H9 (cell line): ENCODE measurements at regions not wholly inside any gene's neighbourhood (a gene's known extent, or its start where the extent isn't known, plus 50 kb on each side); places are given as distances from the start of the nearest gene placed in this dataset.

ENCODE experiments used
- DNase-seq: peaks from one replicate; pipeline ENCODE4 v3.0.0-alpha.2; 2017
- H2AFZ ChIP-seq: one replicate; pipeline ENCODE4 v1.6.1; 2013; ENCODE audit warnings: mild to moderate bottlenecking, low read length, control low read depth, moderate library complexity
- H2AK5ac ChIP-seq: 2 replicates; pipeline ENCODE4 v1.6.1; 2013; ENCODE audit warnings: low read length, control low read depth, mixed read lengths; ENCODE audit not compliant: insufficient read length
- H2BK120ac ChIP-seq: one replicate; pipeline ENCODE4 v1.6.1; 2013; ENCODE audit warnings: low read depth, mild to moderate bottlenecking, low read length, control low read depth, inconsistent platforms; ENCODE audit not compliant: poor library complexity, severe bottlenecking
- H2BK12ac ChIP-seq: 2 replicates; pipeline ENCODE4 v1.6.1; 2013; ENCODE audit warnings: low read length, control low read depth, mixed read lengths, low read depth; ENCODE audit not compliant: insufficient read length
- H2BK15ac ChIP-seq: 2 replicates; pipeline ENCODE4 v1.6.1; 2013; ENCODE audit warnings: low read depth, low read length, control low read depth
- H2BK20ac ChIP-seq: one replicate; pipeline ENCODE4 v1.6.1; 2013; ENCODE audit warnings: low read depth, mild to moderate bottlenecking, low read length, control low read depth, inconsistent platforms; ENCODE audit not compliant: poor library complexity, severe bottlenecking
- H2BK5ac ChIP-seq: 2 replicates; pipeline ENCODE4 v1.6.1; 2013; ENCODE audit warnings: low read length, control low read depth, mixed read lengths; ENCODE audit not compliant: insufficient read length
- H3K14ac ChIP-seq: 2 replicates; pipeline ENCODE4 v1.6.1; 2013; ENCODE audit warnings: low read length, control low read depth; ENCODE audit not compliant: insufficient read depth
- H3K18ac ChIP-seq: 2 replicates; pipeline ENCODE4 v1.6.1; 2013; ENCODE audit warnings: low read depth, mild to moderate bottlenecking, mixed read lengths, low read length, control low read depth; ENCODE audit not compliant: insufficient read length
- H3K23ac ChIP-seq: 2 replicates; pipeline ENCODE4 v1.6.1; 2013; ENCODE audit warnings: low read length, control low read depth, mixed read lengths, low read depth; ENCODE audit not compliant: insufficient read length
- H3K23me2 ChIP-seq: 2 replicates; pipeline ENCODE4 v1.6.1; 2013; ENCODE audit warnings: low read depth, mild to moderate bottlenecking, mixed read lengths, low read length, control low read depth; ENCODE audit not compliant: insufficient read length, poor library complexity, severe bottlenecking
- H3K27ac ChIP-seq: 2 replicates; pipeline ENCODE4 v1.5.1; 2013; ENCODE audit warnings: low read length, control low read depth, mixed read lengths, low read depth; ENCODE audit not compliant: insufficient read length
- H3K27me3 ChIP-seq: 2 replicates; pipeline ENCODE4 v1.6.1; 2013; ENCODE audit warnings: low read length, control low read depth, inconsistent platforms; ENCODE audit not compliant: insufficient read depth
- H3K4ac ChIP-seq: 2 replicates; pipeline ENCODE4 v1.6.1; 2013; ENCODE audit warnings: low read depth, mild to moderate bottlenecking, control low read depth, inconsistent platforms, low read length, moderate library complexity
- H3K4me1 ChIP-seq: 2 replicates; pipeline ENCODE4 v1.6.1; 2013; ENCODE audit warnings: low read length, control low read depth, inconsistent platforms; ENCODE audit not compliant: insufficient read depth
- H3K4me2 ChIP-seq: 2 replicates; pipeline ENCODE4 v1.6.1; 2013; ENCODE audit warnings: low read length, control low read depth, mixed read lengths; ENCODE audit not compliant: insufficient read length, insufficient read depth
- H3K56ac ChIP-seq: 2 replicates; pipeline ENCODE4 v1.6.1; 2013; ENCODE audit warnings: low read depth, mild to moderate bottlenecking, mixed read lengths, low read length, control low read depth; ENCODE audit not compliant: insufficient read length
- H3K79me1 ChIP-seq: 2 replicates; pipeline ENCODE4 v1.6.1; 2013; ENCODE audit warnings: low read depth, mild to moderate bottlenecking, moderate library complexity, low read length, control low read depth, inconsistent platforms; ENCODE audit not compliant: insufficient read depth, poor library complexity, severe bottlenecking
- H3K79me2 ChIP-seq: 2 replicates; pipeline ENCODE4 v1.6.1; 2013; ENCODE audit warnings: low read length, control low read depth, inconsistent platforms; ENCODE audit not compliant: insufficient read depth
- H3K9ac ChIP-seq: 2 replicates; pipeline ENCODE4 v1.6.1; 2013; ENCODE audit warnings: low read length, control low read depth, mixed read lengths; ENCODE audit not compliant: insufficient read length; ENCODE audit errors: extremely low read depth
- H3K9me3 ChIP-seq: one replicate; pipeline ENCODE4 v1.6.1; 2013; ENCODE audit warnings: low read depth, low read length, inconsistent platforms; ENCODE audit not compliant: control insufficient read depth
- H3T11ph ChIP-seq: one replicate; pipeline ENCODE4 v1.6.1; 2013; ENCODE audit warnings: mild to moderate bottlenecking, low read length, control low read depth, inconsistent platforms
- H4K20me1 ChIP-seq: one replicate; pipeline ENCODE4 v1.6.1; 2013; ENCODE audit not compliant: control insufficient read depth, insufficient read length, insufficient read depth
- H4K5ac ChIP-seq: 2 replicates; pipeline ENCODE4 v1.6.1; 2013; ENCODE audit warnings: low read depth, mild to moderate bottlenecking, mixed read lengths, low read length, control low read depth; ENCODE audit not compliant: insufficient read length
- H4K8ac ChIP-seq: replicated peaks from 2 replicates; pipeline ENCODE4 v1.6.1; 2013; ENCODE audit warnings: low read length, control low read depth, mixed read lengths, low read depth; ENCODE audit not compliant: insufficient read length
- H4K91ac ChIP-seq: 2 replicates; pipeline ENCODE4 v1.6.1; 2013; ENCODE audit warnings: low read depth, mild to moderate bottlenecking, moderate library complexity, mixed read lengths, low read length, control low read depth; ENCODE audit not compliant: insufficient read length
- H3K27ac Mint-ChIP-seq, 3 experiments: 2 replicates in 2 of 3; 3 replicates in 1 of 3; pipeline ENCODE4 v1.8.0; 2020 to 2021; ENCODE audit warnings: mixed read lengths in 3 of 3, mild to moderate bottlenecking in 1 of 3, moderate library complexity in 1 of 3
- H3K27me3 Mint-ChIP-seq: 2 replicates; pipeline ENCODE4 v1.8.0; 2021; ENCODE audit warnings: low read depth, mild to moderate bottlenecking, moderate library complexity, mixed read lengths
- H3K36me3 Mint-ChIP-seq, 3 experiments: 2 replicates in 2 of 3; 3 replicates in 1 of 3; pipeline ENCODE4 v1.8.0; 2020 to 2021; ENCODE audit warnings: low read depth in 3 of 3, mixed read lengths in 3 of 3; ENCODE audit not compliant: insufficient read depth in 1 of 3
- H3K4me1 Mint-ChIP-seq, 2 experiments: 2 replicates each; pipeline ENCODE4 v1.8.0; 2020; ENCODE audit warnings: mixed read lengths in 2 of 2
- H3K4me3 Mint-ChIP-seq, 2 experiments: 2 replicates in 1 of 2; 3 replicates in 1 of 2; pipeline ENCODE4 v1.8.0; 2020 to 2021; ENCODE audit warnings: mild to moderate bottlenecking in 2 of 2, mixed read lengths in 2 of 2, moderate library complexity in 1 of 2
- H3K9me3 Mint-ChIP-seq, 2 experiments: 2 replicates in 1 of 2; 3 replicates in 1 of 2; pipeline ENCODE4 v1.8.0; 2020; ENCODE audit warnings: mild to moderate bottlenecking in 2 of 2, mixed read lengths in 2 of 2, moderate library complexity in 1 of 2
- WGBS: extraction: QIAGEN DNeasy Blood & Tissue Kit; methylation state at CpG from one replicate; pipeline ENCODE4 v1.1.7; 2013; ENCODE audit warnings: missing lambda C conversion rate, low lambda C conversion rate, mixed read lengths; ENCODE audit not compliant: insufficient read length; ENCODE audit errors: extremely low coverage; 5-methylcytosine and 5-hydroxymethylcytosine counted together
- TF ChIP-seq, protein P1 (sequence below): fragments of 200-600 bp; sonication (generic); conservative IDR thresholded peaks from 3 replicates; pipeline ENCODE4 v1.8.0; 2021; ENCODE audit warnings: antibody characterized with exemption, mild to moderate bottlenecking

DNA sequence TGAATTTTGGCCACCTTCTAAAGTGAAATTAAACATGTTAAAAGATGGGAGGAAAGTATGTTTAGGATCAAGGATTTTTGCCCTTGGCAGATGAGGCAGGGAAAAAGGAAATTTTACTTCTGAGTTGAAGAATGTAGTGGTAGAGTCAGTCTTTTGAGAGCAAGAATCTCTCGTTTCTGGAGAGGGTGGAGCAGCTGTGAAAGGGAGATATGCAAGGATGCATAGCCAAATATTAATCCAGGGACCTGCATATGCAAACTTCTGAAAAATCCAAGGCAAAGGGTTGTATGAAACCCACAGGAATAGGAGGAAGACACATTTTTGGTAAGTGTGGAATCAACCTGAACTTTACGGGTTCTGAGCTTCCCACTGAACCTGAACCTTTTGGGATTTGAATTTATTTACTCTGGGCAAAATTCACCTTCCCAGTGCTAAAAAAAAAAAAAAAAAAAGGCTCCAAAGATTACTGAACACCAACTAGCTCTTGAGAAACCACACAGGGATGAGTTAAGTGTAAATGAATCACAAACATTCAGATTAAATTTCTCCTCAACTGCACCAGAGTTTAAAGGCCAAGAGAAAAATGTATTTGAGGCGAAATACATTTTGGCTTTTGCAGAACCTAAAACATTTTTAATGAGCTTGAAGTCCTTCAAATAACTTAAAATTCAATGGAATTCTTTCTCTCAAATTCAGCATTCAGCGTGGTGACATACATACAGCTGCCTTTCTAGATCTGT is 187.1 kb upstream of the CDKN3 start:
- Histone ChIP-seq H2BK20ac (no peak overlapping the region), H3K9ac (no peak overlapping the region), H2BK12ac (no peak overlapping the region), H2AK5ac (no peak overlapping the region), H2AFZ (no peak overlapping the region), H3K27ac (no peak overlapping the region), H4K91ac (no peak overlapping the region), H3K14ac (no peak overlapping the region), H3K23ac (no peak overlapping the region), H4K8ac (no peak overlapping the region), H3K18ac (no peak overlapping the region), H3K79me1 (no peaks in the 10 kb centered on the region), H3T11ph (no peak overlapping the region), H2BK5ac (no peak overlapping the region), H2BK15ac (no peak overlapping the region), H3K23me2 (no peaks in the 10 kb centered on the region), H4K5ac (no peak overlapping the region), H3K79me2 (no peaks in the 10 kb centered on the region), H3K9me3 (no peaks in the 10 kb centered on the region), H3K4ac (no peak overlapping the region), H4K20me1 (no peaks in the 10 kb centered on the region), H3K4me2 (no peak overlapping the region), H3K4me1 (no peaks in the 10 kb centered on the region), H3K27me3 (no peaks in the 10 kb centered on the region), H2BK120ac (no peak overlapping the region), H3K56ac (no peak overlapping the region)
- no peak overlapping the region for H3K27ac Mint-ChIP-seq
- peaks cover 0 to 8% of the 10 kb centered on the region in 2 experiments; a peak in 2 of 4 replicates for H3K4me1 Mint-ChIP-seq
- WGBS, result no CpG with 5 or more reads among the region's 4 CpGs
- no peak overlapping the region for H3K4me3 Mint-ChIP-seq
- peaks cover 3 to 4% of the 10 kb centered on the region in 2 experiments; a peak in 3 of 5 replicates for H3K9me3 Mint-ChIP-seq
- TF ChIP-seq, protein P1, sequence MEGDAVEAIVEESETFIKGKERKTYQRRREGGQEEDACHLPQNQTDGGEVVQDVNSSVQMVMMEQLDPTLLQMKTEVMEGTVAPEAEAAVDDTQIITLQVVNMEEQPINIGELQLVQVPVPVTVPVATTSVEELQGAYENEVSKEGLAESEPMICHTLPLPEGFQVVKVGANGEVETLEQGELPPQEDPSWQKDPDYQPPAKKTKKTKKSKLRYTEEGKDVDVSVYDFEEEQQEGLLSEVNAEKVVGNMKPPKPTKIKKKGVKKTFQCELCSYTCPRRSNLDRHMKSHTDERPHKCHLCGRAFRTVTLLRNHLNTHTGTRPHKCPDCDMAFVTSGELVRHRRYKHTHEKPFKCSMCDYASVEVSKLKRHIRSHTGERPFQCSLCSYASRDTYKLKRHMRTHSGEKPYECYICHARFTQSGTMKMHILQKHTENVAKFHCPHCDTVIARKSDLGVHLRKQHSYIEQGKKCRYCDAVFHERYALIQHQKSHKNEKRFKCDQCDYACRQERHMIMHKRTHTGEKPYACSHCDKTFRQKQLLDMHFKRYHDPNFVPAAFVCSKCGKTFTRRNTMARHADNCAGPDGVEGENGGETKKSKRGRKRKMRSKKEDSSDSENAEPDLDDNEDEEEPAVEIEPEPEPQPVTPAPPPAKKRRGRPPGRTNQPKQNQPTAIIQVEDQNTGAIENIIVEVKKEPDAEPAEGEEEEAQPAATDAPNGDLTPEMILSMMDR, result no peak
- H3K27me3 Mint-ChIP-seq, result no peaks in the 10 kb centered on the region
- 0 out of 7 replicates have a peak, but pooled peaks cover 0 to under 1% (median 0%) of the 10 kb centered on the region in 3 experiments for H3K36me3 Mint-ChIP-seq
- DNase-seq, result no peak
